AG04449 (cell line): ENCODE measurements at regions not wholly inside any gene's neighbourhood (a gene's known extent, or its start where the extent isn't known, plus 50 kb on each side); places are given as distances from the start of the nearest gene placed in this dataset.

ENCODE experiments used
- CTCF ChIA-PET: fragments of 350-600 bp; formaldehyde crosslinking; extraction: SDS; loops from one replicate; lab custom pipeline; 2021; ENCODE audit warnings: antibody characterized with exemption; lab: Yijun Ruan, JAX
- POLR2A ChIA-PET: fragments of 400-600, 350-600 bp; formaldehyde crosslinking; extraction: SDS; loops from one replicate; lab custom pipeline; 2020; ENCODE audit warnings: antibody characterized with exemption, inconsistent platforms; lab: Yijun Ruan, JAX
- DNase-seq: peaks from one replicate; pipeline ENCODE4 v3.0.0-alpha.2; 2010; ENCODE audit warnings: low read depth, low spot score
- H3K4me3 ChIP-seq: 2 replicates; pipeline ENCODE4 v1.5.1; 2011; ENCODE audit warnings: low read depth, mild to moderate bottlenecking, control low read depth, low read length
- TF ChIP-seq, protein P1 (sequence below): IDR thresholded peaks from one replicate; pipeline ENCODE4 v1.5.1; 2011; ENCODE audit warnings: mild to moderate bottlenecking, moderate library complexity, low read length, control low read depth, inconsistent platforms; ENCODE audit not compliant: insufficient read depth; ENCODE audit errors: missing control alignments

DNA sequence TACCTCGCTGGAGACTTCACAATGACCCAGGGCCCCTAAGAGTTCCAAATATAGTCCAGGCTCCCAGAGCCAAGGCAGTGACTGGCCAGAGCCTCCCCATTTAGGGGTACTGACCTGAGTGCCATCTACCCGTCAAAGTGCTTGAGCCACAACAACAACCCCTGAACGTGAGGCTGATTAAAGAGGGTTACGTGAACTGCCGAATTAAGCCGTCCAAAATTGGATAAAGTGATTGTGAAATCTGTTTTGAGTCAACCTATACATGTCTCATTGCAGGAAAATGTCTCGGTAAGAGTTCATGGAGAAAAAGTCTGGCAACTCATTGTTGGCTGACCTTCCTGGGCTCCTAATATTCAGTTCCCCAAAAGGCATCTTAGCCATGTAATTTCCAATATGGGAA is 116.3 kb downstream of the TTC32 start:
- ChIA-PET POLR2A (interaction anchor here (0.7 to 1.3 kb wide), 2 partner anchors 12 to 100 kb away, joined by 3 to 5 read pairs; no protein-coding TSS in a partner anchor), CTCF (interaction anchor here (1.0 kb wide), 1 partner anchor 13 kb away, joined by 3 read pairs; no protein-coding TSS in a partner anchor)
- DNase-seq = no peak
- H3K4me3 ChIP-seq = no peak overlapping the region
- TF ChIP-seq, protein P1, sequence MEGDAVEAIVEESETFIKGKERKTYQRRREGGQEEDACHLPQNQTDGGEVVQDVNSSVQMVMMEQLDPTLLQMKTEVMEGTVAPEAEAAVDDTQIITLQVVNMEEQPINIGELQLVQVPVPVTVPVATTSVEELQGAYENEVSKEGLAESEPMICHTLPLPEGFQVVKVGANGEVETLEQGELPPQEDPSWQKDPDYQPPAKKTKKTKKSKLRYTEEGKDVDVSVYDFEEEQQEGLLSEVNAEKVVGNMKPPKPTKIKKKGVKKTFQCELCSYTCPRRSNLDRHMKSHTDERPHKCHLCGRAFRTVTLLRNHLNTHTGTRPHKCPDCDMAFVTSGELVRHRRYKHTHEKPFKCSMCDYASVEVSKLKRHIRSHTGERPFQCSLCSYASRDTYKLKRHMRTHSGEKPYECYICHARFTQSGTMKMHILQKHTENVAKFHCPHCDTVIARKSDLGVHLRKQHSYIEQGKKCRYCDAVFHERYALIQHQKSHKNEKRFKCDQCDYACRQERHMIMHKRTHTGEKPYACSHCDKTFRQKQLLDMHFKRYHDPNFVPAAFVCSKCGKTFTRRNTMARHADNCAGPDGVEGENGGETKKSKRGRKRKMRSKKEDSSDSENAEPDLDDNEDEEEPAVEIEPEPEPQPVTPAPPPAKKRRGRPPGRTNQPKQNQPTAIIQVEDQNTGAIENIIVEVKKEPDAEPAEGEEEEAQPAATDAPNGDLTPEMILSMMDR = no peak

DNA sequence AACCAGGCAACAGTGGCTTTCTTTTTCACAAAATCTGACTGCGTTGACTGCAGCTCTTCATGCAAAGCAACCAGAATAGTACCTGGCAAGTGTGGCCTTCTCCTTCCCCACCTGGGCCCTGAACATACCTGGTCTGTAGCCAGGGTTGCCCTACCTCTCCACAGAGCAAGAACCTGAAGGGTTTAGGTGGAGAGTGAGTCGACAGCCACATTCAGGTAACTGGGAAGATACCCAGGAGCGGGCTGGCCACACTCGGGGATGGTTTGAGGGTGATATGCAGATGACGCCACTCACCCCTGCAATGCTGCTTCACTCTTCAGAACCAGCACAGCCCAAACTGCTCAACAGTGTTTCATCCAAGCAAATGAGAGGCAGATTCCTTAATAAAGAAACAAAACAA is 117.3 kb downstream of the TTC32 start:
- no peak overlapping the region for H3K4me3 ChIP-seq
- CTCF ChIA-PET = no interaction called here
- DNase-seq = no peak
- POLR2A ChIA-PET = no interaction called here
- TF ChIP-seq, protein P1 = no peak

GRCh38 chr2:19783935-19784334 is 117.8 kb downstream of the TTC32 start:
- ChIA-PET POLR2A (no interaction called here), CTCF (no interaction called here)
- H3K4me3 ChIP-seq = no peak overlapping the region
- TF ChIP-seq, protein P1 = no peak
- DNase-seq = no peak

- H3K4me3 ChIP-seq = no peak overlapping the region
- CTCF ChIA-PET = no interaction called here
- POLR2A ChIA-PET = no interaction called here
- TF ChIP-seq, protein P1 = no peak
- no peak for DNase-seq
Observed at GRCh38 chr2:19776941-19777514, 124.8 kb downstream of the TTC32 start.

DNA sequence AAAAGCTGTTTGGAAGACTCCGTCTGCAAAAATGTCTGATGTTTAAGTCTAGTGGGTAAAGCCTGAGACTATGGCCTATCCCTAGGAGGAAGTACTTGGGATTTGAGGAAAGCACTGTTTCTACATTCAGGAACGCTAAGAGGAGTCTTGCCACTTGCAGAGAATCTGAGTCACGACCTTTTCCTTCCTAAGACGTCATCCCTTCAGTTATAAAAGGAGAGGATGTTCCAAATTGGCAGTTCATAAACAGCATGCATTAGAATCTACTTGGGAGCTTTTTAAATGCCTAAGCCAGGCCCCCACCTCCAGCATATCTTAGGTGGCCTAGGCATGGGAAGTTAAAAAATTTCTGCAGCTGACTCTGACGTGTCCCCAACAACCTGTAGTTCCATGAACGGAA is 125.9 kb downstream of the TTC32 start:
- peak; percentile 41 for DNase-seq
- POLR2A ChIA-PET = no interaction called here

DNA sequence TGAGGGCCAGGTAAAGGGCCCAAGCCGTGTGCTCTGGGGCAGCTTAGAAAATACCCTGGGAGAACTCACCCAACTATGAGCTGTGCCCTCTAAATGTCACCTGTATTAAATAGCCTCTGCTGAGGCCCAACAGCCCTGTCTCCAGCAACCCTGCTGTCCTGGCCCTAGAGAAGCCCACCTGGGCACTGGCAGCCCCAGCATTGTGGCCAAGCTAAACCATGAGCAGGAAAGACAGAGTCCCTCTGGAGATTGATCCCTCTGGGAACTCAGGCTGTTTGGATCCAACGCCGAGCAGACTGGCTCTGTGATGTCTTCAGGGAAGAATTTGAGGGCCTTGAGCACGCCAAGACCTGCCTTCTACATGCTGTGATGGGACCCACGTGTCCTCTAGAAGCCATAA is 126.5 kb downstream of the TTC32 start:
- POLR2A ChIA-PET = no interaction called here
- TF ChIP-seq, protein P1 = no peak

More for the DNA sequence above, 125.9 kb downstream of the TTC32 start:
- no peak overlapping the region for H3K4me3 ChIP-seq
- CTCF ChIA-PET = interaction anchor here (1.2 kb wide), 1 partner anchor 22 kb away, joined by 3 read pairs; no protein-coding TSS in a partner anchor
- TF ChIP-seq, protein P1 = no peak

More for the DNA sequence above, 126.5 kb downstream of the TTC32 start:
- CTCF ChIA-PET = interaction anchor here (0.7 to 1.2 kb wide), 2 partner anchors 20 to 22 kb away, joined by 3 read pairs; no protein-coding TSS in a partner anchor
- H3K4me3 ChIP-seq = no peak overlapping the region
- DNase-seq = no peak
